ENCODE measurements at regions not wholly inside any gene's neighbourhood (a gene's known extent, or its start where the extent isn't known, plus 50 kb on each side); places are given as distances from the start of the nearest gene placed in this dataset.

GRCh38 chr10:31599626-31600504 lies 280.8 kb downstream of the ZEB1 start:
- TF ChIP-seq CTCF (IDR thresholded peaks at IDR 0.05; ENCODE audit: insufficient read depth, low read depth, low read length), result no peak
- TF ChIP-seq EZH2 (IDR thresholded peaks at IDR 0.05; ENCODE audit: insufficient read depth, low read length), result no peak

Data from astrocyte (in vitro differentiated cells and primary cell).